ENCODE measurements at regions not wholly inside any gene's neighbourhood (a gene's known extent, or its start where the extent isn't known, plus 50 kb on each side); places are given as distances from the start of the nearest gene placed in this dataset.

DNA sequence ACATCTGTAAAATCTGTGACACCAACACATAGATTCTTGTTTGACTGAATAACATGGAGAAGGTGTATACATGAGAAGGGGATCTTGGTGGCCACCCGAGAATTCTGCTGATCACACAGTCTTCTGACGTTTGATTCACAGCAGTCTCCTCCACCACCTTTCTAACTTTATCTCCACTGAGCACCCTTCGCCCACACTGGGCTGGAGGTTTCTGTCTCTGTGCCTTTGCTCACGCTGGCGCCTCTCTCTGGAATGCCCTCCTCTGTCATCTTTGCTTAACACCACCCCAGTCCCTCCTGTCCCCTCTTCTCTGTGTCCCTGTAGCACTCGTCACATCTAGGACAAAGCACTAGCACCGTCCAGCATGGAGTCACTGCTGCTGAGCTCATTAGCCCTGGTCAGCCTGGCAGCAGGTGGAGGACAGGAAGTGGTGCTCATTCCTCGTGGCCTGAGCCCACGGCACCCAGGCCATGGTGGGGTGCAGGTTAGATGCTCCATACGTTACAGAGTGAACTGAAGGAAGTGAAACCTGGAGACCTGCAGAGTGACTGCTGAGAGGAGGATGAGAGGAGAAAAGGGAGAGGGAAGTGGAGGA is 384.6 kb downstream of the UQCRFS1 start:
- H3K4me1 Mint-ChIP-seq: peaks cover 27 to 40% of the 10 kb centered on the region in 2 experiments
- no peak for DNase-seq
- no peak overlapping the region for H2BK120ac ChIP-seq (ENCODE audit: low read depth, low read length, poor library complexity, severe bottlenecking)
- no peak overlapping the region for H4K5ac ChIP-seq (ENCODE audit: insufficient read length, low read depth, low read length)
- H2AFZ ChIP-seq (ENCODE audit: low read length): no peak overlapping the region
- H3K18ac ChIP-seq (ENCODE audit: insufficient read length, low read depth, low read length): no peak overlapping the region
- no peaks in the 10 kb centered on the region for H3K79me1 ChIP-seq (ENCODE audit: insufficient read depth, low read depth, low read length, poor library complexity, severe bottlenecking)
- H3K79me2 ChIP-seq (ENCODE audit: insufficient read depth, low read length): no peaks in the 10 kb centered on the region
- H2AK5ac ChIP-seq (ENCODE audit: insufficient read length, low read length): no peak overlapping the region
- no peak overlapping the region for H4K91ac ChIP-seq (ENCODE audit: insufficient read length, low read depth, low read length)
- H3K14ac ChIP-seq (ENCODE audit: insufficient read depth, low read length): no peak overlapping the region
- H3K56ac ChIP-seq (ENCODE audit: insufficient read length, low read depth, low read length): no peak overlapping the region
- H4K8ac ChIP-seq (replicated peaks; ENCODE audit: insufficient read length, low read depth, low read length): no peak overlapping the region
- H3K27ac ChIP-seq (ENCODE audit: insufficient read length, low read depth, low read length): no peak overlapping the region
- H3K36me3 Mint-ChIP-seq (ENCODE audit: insufficient read depth in 1 of 3, low read depth in 3 of 3): no peaks in the 10 kb centered on the region; a peak in 1 of 7 replicates
- H3K23ac ChIP-seq (ENCODE audit: insufficient read length, low read depth, low read length): no peak overlapping the region
- no peak overlapping the region for H3T11ph ChIP-seq (ENCODE audit: low read length)
- no peak overlapping the region for H2BK5ac ChIP-seq (ENCODE audit: insufficient read length, low read length)
- H2BK12ac ChIP-seq (ENCODE audit: insufficient read length, low read depth, low read length): no peak overlapping the region
- H3K27me3 ChIP-seq (ENCODE audit: insufficient read depth, low read length): no peaks in the 10 kb centered on the region
- no peaks in the 10 kb centered on the region for H4K20me1 ChIP-seq (ENCODE audit: control insufficient read depth, insufficient read depth, insufficient read length)
- peaks cover 5% of the 10 kb centered on the region; the same call in 1 of the 2 replicates for H3K4me1 ChIP-seq (ENCODE audit: insufficient read depth, low read length)
- TF ChIP-seq, protein P1, sequence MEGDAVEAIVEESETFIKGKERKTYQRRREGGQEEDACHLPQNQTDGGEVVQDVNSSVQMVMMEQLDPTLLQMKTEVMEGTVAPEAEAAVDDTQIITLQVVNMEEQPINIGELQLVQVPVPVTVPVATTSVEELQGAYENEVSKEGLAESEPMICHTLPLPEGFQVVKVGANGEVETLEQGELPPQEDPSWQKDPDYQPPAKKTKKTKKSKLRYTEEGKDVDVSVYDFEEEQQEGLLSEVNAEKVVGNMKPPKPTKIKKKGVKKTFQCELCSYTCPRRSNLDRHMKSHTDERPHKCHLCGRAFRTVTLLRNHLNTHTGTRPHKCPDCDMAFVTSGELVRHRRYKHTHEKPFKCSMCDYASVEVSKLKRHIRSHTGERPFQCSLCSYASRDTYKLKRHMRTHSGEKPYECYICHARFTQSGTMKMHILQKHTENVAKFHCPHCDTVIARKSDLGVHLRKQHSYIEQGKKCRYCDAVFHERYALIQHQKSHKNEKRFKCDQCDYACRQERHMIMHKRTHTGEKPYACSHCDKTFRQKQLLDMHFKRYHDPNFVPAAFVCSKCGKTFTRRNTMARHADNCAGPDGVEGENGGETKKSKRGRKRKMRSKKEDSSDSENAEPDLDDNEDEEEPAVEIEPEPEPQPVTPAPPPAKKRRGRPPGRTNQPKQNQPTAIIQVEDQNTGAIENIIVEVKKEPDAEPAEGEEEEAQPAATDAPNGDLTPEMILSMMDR (conservative IDR thresholded peaks at IDR 0.05): no peak
- H3K27ac Mint-ChIP-seq: peak overlapping the region in 2 of 3 experiments; percentile 34 to 59; a peak in 3 of 7 replicates
- no peaks in the 10 kb centered on the region; a peak in 1 of 5 replicates for H3K9me3 Mint-ChIP-seq
- H3K23me2 ChIP-seq (ENCODE audit: insufficient read length, low read depth, low read length, poor library complexity, severe bottlenecking): no peaks in the 10 kb centered on the region
- no peak overlapping the region for H3K4me3 Mint-ChIP-seq
- no CpG with 5 or more reads among the region's 10 CpGs for WGBS (ENCODE audit: extremely low coverage, insufficient read length, low lambda C conversion rate)
- H3K4ac ChIP-seq (ENCODE audit: low read depth, low read length): no peak overlapping the region
- H3K9ac ChIP-seq (ENCODE audit: extremely low read depth, insufficient read length, low read length): no peak overlapping the region
- H3K4me2 ChIP-seq (ENCODE audit: insufficient read depth, insufficient read length, low read length): no peak overlapping the region
- no peaks in the 10 kb centered on the region; the same call in 1 of the 2 replicates for H3K27me3 Mint-ChIP-seq (ENCODE audit: low read depth)
- no peak overlapping the region for H2BK15ac ChIP-seq (ENCODE audit: low read depth, low read length)
- no peaks in the 10 kb centered on the region for H3K9me3 ChIP-seq (ENCODE audit: control insufficient read depth, low read depth, low read length)
- H2BK20ac ChIP-seq (ENCODE audit: low read depth, low read length, poor library complexity, severe bottlenecking): no peak overlapping the region
